Sciatic nerve (tissue), 2 donors: ENCODE measurements at regions not wholly inside any gene's neighbourhood (a gene's known extent, or its start where the extent isn't known, plus 50 kb on each side); places are given as distances from the start of the nearest gene placed in this dataset.
A peak's percentile ranks its signal among the peaks of the same experiment; 100 is the strongest.

Experiments used
- ATAC-seq: fragments of 200-7000 bp; cut with Tn5 transposase; one replicate; pipeline ENCODE4 v1.9.1; 2020; ENCODE audit warnings: mild to moderate bottlenecking, moderate library complexity
- DNase-seq: peaks from one replicate; pipeline ENCODE4 v3.0.0-alpha.2; 2020; ENCODE audit warnings: low spot score
- intact Hi-C: fragments of 100-400 bp; cut with DNase I; formaldehyde crosslinking; loops from one replicate; pipeline ENCODE4 v1.14.2; 2022
- donor health status: DM: no; HTN: no; CAD: no.
- donor health status: DM: no; HTN: no; CAD: no.

DNA sequence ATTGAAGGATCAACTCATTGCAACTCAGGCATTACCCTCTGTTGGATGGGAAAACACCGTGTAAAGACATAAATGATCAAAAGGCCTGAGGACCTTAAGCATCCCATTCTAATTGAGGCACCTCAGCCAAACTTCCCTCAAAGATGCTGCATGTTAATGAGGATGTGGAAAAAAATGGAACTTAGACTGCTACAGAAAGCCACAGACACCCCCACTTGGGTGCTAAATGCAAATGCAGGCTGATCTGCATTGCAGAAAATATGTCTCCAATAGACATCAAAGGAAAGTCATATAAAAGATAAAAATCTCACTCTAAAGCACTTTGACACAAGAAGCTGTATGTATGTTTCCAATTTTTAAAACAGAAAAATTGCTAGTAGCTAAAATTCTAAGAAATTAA lies 504.7 kb downstream of the KCNJ3 start:
- ATAC-seq (no peak), DNase-seq (no peak)
- intact Hi-C loops = no loop called here

DNA sequence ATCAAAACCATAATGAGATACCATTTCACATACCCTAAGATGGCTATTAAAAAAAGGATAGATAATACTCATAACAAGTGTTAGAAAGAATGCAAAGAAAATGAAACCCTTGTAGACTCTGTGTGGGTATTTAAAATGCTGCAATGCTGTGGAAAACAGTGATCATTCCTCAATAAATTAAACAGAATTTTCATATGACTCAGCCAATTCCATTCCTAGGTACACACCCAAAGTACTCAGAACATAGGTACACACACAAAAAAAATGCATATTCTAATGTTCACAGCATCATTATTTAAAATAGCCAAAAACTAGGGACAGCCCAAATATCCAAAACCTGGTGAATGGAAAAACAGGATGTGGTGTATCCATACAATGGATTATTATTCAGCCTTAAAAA lies 502.3 kb downstream of the KCNJ3 start:
- DNase-seq (no peak), ATAC-seq (no peak)
- intact Hi-C loops = no loop called here

DNA sequence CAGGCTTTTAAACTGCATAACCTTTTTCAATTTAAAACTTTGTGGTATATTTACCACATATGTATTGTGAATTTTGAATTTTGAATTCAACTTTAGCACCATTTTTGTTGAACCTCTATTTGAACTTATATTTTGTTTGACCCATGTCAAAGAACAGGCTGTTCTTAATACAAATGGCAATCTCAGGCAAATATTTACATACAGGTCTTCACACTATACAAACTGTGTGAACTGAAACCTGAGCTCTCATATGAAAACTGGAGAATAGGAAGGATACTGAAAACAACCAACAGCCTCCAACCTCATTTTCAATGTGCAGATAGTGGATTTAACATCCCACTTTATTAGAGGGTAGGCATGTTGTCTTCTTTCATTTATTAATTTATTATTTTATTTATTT lies 491.8 kb downstream of the KCNJ3 start:
- ATAC-seq = no peak
- DNase-seq = no peak
- intact Hi-C loops = no loop called here

DNA sequence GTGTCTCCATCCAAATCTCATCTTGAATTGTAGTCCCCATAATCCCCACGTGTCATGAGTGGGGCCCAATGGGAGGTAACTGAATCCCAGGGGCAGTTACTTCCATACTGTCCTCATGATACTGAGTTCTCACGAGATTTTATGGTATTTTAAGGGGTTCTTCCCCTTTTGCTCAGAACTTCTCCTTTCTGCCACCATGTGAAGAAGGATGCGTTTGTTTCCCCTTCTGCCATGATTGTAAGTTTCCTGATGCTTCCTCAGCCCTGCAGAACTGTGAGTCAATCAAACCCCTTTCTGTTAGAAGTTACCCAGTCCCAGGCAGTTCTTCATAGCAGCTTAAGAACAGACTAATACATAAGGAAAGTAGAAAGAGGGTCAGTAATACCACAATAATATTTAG lies 480.4 kb downstream of the KCNJ3 start:
- no peak for DNase-seq
- ATAC-seq = no peak
- intact Hi-C loops = no loop called here

DNA sequence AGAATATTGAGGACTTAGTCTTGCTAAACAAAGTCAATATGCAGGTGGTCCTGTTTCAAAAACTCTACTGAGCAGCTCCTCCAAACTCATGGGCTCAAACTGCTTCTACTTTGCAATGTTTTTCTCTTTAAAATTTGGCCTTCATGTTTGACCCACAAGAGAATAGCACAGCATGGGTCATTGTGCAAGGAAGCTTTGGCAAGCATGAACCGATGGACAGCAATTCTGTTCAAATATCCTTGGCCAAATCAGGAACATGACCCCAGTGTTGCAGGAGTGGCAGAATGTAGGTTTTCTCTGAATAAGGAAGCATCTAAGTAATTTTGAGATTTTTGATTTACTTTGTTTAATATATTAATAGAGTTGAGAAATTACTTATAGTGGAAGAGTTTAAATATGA lies 477.9 kb downstream of the KCNJ3 start:
- ATAC-seq (no peak), DNase-seq (no peak)
- intact Hi-C loops = no loop called here

DNA sequence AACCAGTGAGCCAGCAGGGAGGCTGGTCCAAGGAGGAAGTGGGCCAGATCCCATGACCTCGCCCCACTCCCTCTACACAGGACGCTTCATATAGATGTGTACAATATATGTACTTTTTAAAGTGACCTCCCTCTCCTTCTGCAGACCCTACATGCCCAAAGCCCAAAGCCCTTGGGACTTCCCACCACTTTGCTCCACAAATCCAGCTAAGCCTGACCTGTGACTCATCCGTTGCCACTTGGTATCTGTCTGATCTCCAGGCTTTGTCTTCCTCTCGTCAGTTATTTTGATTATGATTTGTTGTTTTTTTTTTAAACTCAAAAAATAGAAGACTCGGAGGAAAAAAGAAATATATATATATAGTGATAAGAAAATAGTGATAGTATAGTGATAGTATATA lies 470.8 kb downstream of the KCNJ3 start:
- intact Hi-C loops = no loop called here
- ATAC-seq = no peak
- no peak for DNase-seq

DNA sequence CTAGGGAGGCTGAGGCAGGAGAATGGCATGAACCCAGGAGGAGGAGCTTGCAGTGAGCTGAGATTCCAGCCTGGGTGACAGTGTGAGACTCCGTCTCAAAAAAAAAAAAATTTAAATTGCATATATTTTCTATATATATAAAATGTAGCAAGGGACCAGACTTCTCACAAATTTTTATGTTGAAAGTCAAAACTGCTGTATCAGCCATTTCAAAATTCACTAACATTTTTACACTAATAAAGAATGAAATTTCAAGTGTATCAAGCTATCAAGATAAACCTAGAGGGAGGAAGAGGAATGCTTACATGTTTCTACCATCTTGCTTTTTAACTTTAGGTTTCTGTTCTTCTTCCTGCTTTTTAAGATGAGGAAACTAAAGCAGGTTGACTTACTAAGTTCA lies 464.0 kb downstream of the KCNJ3 start:
- ATAC-seq = no peak
- intact Hi-C loops = no loop called here
- no peak for DNase-seq

DNA sequence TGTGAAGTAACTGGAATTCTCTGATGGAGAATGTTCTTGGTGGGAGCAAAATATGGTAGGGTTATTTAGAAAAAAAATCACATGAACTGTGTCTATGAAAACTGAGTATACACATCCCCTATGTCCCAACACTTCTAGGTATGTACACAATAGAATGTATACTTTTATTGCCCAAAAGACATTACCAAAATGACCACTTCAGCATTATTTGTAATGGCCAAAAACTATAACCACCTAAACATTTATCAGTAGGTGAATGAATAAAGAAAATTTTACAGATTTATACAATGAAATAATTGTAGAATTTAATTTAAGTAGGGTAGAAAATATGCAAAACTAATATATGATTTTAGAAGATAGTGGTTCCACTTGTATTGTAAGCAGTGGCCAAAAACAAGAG lies 462.8 kb downstream of the KCNJ3 start:
- ATAC-seq = no peak
- intact Hi-C loops = no loop called here

DNA sequence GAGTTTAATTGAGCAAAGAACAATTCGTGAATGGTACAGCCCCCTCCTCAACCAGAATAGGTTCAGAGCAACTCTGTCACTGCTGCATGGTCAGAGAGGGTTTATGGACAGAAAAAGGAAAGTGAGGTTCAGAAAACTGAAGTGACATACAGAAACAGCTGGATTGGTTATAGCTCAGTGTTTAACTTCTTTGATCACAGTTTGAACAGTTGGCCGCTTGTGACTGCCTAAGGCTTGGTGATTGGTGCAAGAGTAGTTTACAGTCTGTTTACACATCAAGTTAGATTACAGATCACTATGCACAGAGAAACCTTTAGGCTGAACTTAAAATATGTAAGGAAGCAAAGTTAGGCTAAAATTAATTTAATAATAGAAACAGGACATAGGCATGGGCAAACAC lies 459.2 kb downstream of the KCNJ3 start:
- no peak for ATAC-seq

More for the DNA sequence above, 462.8 kb downstream of the KCNJ3 start:
- DNase-seq = no peak

DNA sequence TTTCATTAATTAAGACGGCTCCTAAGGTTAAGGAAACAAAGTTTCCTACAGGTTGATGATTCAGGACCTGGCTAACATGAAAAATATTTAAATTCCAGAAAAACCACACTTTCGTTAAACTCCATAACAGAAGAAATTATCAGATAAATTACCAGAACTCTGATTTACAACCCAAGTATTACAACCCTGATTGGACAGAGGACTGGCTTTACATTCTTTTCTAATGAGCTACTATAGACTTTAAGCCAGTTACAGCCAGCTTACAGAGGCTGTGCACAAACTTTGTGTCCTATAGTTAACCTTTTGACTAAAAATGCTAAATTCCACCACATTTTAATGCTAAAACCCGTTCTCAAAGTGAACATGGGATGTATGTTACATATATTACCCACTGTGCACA lies 458.6 kb downstream of the KCNJ3 start:
- no peak for ATAC-seq
- intact Hi-C loops = no loop called here
- no peak for DNase-seq

More for the DNA sequence above, 459.2 kb downstream of the KCNJ3 start:
- no peak for DNase-seq
- intact Hi-C loops = no loop called here

DNA sequence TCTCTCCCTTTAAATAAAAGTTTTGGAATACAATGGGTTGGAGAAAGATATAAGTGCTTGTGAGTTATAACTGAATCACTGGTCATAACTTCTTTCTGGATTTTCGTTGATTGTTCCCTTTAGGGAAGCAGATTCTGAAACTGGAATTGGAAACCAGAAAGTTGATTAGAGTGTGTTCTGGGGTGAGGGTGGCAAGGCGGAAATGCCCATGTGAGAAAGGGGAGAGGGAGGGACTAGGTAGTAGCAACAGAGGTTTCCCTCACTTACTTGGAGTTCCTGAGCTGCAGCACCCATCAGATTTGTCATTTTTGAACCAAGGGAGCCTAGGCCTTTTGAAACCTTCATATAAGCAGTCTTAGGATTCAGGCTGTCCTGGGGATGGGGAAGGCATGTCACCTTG lies 453.4 kb downstream of the KCNJ3 start:
- intact Hi-C loops = no loop called here
- DNase-seq (no peak), ATAC-seq (no peak)

DNA sequence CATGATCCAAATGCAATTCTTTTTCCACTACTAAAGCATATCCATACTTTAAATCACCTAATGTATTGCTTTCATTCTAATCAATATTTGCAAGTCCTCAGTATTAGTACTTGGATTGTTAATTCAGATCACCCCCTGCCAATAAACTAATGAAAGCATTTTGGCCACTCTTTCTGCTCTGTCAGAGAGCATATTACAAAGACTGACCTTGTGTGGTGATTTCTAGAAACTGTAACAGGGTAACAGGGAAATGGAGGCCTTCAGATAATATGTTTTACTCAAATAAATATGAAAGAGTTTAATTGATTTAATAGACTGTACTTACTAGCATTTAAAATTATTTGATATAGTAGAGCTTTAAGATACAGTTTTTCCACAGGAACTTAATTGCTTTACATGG lies 453.0 kb downstream of the KCNJ3 start:
- ATAC-seq (no peak), DNase-seq (no peak)
- intact Hi-C loops = no loop called here

DNA sequence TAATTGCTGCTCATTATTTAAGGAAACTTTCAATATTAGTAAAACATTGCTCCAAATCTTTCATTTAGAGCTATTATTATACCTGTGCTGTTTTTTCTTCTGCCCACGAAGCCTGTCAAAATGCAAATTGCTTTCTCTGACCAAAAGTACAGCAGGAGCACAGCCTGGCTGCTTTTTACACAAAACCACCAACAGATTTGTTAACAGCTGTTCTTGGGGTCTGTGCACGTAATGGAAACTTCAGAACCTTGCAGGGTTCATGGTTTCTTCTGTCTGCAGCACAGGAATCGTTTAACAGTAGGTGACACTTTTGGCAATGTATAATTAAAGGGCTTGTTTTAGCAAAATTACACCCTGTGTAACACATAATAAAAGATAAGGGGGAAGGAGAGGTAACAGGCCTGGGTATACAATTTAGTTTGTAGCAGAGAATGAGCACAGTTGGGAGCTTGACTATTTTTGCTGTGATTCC lies 447.3 kb downstream of the KCNJ3 start:
- intact Hi-C loops = no loop called here
- no peak for ATAC-seq
- no peak for DNase-seq

DNA sequence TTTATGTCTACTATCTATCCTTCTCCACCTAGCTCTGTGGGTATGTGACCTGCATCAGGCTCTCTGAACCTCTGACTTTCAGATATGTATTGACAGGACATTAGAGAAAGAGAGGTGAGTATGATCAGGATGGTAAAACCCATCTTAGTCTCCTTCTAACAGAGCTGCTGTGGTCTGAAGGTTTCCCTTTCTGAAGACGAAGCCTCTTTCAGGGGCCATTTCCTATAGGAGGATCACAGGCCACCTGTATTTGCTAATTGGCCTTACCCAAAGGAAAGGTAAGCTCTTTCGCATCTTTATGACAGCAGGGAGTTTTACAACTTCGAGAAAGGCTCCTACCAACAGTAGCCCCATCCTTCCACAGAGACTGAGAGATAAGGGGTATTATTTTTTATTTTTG lies 442.9 kb downstream of the KCNJ3 start:
- intact Hi-C loops = no loop called here
- ATAC-seq = no peak

DNA sequence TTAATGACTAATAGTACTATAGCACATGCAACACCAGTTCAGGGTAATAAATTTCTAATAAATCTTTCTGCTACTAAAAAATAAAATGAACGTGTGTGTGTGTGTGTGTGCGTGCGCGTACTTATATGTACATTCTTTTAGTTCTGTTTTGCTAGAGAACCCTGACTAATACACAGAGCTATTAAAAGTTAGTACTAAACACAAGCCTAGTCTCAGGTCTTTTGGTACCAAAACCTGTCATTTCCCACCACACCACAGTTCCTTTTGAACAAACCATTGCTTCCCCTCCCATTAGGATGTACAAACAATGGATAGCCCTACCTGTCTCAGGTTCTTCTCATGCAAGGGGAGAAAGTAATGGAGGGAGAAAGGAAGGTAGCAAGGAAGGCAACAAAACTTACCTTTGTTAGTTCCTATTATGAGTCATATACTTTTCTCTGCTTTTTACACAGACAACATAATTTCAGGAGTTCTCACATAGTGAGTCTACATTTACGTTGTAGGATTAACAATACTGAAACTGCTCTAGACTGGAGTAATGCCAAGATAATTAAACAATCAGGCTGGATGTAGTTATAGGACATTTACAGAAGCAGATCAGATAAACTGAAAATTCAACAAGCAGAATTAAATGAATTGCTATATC lies 427.2 kb downstream of the KCNJ3 start:
- DNase-seq = no peak
- no peak for ATAC-seq
- intact Hi-C loops = no loop called here

More for the DNA sequence above, 442.9 kb downstream of the KCNJ3 start:
- DNase-seq = no peak

DNA sequence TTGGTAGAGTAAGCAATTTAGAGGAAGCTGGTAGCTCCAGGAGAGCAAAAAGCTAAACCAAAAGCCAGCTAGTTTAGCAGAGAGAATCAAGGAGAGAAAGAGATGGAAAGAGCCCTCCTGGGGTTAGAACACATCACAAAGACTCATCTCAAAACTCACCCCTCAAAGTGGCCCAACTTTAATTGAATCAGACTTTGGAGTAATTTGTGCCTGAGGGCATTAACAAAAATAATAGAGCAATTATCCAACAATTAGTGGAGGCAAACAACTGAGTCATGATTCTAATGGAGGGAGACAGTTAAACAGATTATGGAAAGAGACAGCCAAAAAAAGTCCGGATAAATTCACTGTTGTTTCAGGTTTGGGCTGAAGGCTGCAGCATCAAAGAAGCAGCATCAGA lies 417.4 kb downstream of the KCNJ3 start:
- no peak for DNase-seq
- intact Hi-C loops = no loop called here
- no peak for ATAC-seq

DNA sequence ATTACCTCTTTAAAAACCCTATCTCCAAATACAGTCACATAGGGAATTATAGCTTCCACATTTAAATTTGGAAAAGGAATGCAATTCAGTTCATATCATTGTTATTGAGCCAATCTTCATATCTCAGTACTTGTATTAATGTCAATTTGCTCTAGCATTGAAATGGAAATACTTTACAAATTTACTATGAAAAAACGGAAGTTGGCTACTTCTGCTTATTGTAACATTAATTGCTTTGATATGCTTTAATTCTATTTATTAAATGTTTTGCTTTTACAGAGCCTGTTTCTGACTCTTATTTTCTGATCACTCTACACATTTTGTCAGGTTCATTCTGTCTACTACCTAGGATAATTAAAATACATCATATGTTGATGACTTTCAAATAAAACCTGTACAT lies 412.6 kb downstream of the KCNJ3 start:
- no peak for ATAC-seq
- intact Hi-C loops = no loop called here
- DNase-seq = no peak

DNA sequence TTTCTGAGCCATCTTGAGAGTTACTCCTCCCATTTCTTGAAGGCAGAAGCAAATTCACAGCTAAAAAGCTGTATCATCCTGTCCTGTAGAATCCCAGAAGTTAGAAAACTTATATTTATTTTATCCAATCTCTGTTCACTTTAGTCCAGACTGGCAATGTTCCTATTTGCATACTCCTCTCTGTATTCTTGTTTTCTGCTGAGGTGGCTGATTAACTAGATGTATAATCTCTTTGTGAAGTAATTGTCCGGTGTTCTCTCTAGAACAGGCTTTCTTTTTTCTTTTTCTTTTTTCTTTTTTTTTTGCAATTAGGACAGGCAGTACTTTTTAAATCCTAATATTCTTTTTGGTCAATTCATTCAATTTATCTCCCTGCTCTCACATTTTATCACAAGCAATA lies 411.0 kb downstream of the KCNJ3 start:
- no peak for ATAC-seq
- intact Hi-C loops = no loop called here
- DNase-seq = no peak

DNA sequence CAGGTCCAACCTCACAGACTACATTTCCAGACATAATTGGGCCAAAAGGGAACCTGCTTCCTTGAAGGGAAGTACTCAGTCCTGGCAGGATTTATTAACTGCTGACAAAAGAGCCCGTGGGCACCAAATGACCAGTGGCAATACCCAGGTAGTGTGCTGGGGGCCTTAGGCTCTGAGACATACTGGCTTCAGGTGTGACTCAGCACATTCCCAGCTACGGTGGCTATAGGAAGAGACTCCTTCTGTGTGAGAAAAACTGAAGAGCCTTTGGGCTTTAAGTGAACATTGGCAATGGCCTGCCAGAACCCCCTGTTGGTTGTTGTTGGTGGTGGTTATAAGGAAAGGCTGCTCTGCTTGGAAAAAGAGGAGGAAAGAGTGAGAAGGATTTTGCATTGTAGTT lies 401.8 kb downstream of the KCNJ3 start:
- ATAC-seq (no peak), DNase-seq (no peak)
- intact Hi-C loops = no loop called here

DNA sequence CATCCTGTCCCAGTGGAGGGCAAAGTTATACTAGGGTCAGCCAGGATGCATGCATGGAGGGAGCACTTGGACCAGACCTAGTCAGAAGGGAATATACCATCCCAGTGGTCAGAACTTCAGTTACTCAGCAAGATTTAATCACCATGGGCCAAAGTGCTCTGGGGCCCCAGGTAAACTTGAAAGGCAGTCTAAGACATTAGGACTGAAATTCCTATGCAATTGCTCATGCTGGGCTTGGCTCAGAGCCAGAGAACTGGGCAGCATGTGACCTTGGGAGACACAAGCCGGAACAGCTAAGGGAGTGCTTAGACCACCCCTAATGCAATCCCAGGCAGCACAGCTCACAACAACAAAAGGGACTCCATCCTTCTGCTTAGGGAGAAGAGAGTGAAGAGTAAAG lies 401.3 kb downstream of the KCNJ3 start:
- DNase-seq = peak; percentile 47
- intact Hi-C loops = no loop called here
- no peak for ATAC-seq

DNA sequence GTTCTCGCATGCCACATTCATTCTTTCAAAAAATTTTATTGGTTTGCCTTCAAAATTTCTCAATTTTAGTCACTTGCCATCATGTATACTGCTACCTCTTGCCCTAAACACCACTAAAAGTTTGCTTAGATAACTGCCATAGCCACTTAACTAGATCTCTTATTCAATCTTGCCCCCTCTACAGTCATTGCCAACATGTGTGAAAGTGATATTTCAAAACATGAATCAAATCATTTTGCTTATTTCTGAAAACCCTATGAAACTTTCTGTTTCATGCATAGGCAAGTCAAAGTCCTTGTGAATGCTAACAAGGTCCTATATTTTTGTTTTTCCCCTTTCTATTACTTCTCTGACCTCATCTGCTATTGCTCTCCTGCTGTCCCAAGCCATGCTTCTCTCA lies 397.1 kb downstream of the KCNJ3 start:
- ATAC-seq = no peak
- intact Hi-C loops = no loop called here
- DNase-seq = no peak

DNA sequence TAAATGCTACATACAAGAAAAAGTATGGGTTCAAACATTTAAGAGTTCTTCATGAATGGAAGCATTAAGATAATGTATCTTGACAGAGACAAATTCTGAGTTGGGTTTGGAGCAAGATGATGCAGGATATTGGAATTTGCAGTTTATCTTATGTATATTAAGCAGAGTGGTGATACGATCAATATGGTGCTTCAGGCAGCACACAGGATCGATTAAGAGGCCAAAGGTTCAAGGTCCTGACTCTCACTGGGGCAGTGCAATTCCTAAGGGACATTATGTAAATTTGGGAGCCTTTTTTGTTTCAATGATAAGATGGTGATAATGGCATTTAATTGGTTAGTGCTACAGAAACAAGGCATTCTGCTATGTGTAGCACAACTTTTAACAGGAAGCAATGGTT lies 381.9 kb downstream of the KCNJ3 start:
- intact Hi-C loops = no loop called here
- ATAC-seq (no peak), DNase-seq (no peak)
